ENCODE measurements at regions not wholly inside any gene's neighbourhood (a gene's known extent, or its start where the extent isn't known, plus 50 kb on each side); places are given as distances from the start of the nearest gene placed in this dataset.
"Not testable (repeated sequence)": the region's sequence is repeated elsewhere in the genome, so short reads cannot be mapped to it uniquely, and the experiment has no call there.

DNA sequence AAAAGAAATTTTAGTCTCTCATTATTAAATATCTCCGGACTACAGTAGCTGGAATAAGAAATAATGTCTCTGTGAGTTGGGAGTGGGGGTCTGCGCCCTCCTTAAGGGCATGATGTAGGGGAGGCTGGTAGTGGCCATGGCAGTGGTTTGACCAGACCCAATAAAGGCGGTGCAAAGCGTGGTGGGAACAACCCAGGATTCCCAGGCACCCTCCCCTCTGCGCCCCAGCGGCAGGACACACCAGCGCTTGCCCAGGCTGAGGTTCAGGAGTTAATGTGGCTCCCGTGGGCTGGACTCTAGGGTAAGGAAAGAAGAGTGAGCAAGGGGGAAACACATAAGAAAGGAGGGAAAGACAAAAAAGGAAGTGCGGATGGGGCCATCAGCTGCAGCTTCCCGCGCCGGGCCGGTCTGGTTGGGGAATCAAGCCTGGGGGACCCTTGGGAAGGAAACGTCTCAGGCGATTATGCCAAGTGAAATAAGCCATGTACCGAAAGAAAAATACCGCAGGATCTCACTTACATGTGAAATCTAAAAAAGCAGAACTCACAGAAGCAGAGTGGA is 157.5 kb upstream of the SMIM31 start:
- ATAC-seq (no peak), DNase-seq (no peak)
- intact Hi-C loops (cut with DNase I, micrococcal nuclease), result no loop called here
- H3K27me3 Mint-ChIP-seq, result no peaks in the 10 kb centered on the region
- no peaks in the 10 kb centered on the region for H3K4me1 Mint-ChIP-seq
- H3K9me3 Mint-ChIP-seq (ENCODE audit: low read depth), result no peaks in the 10 kb centered on the region
- CTCF ChIA-PET, result no interaction called here
- H3K27ac Mint-ChIP-seq, result no peak overlapping the region
- H3K36me3 Mint-ChIP-seq (ENCODE audit: low read depth), result no peaks in the 10 kb centered on the region
- POLR2A ChIA-PET, result no interaction called here
- H3K4me3 Mint-ChIP-seq, result no peak overlapping the region

DNA sequence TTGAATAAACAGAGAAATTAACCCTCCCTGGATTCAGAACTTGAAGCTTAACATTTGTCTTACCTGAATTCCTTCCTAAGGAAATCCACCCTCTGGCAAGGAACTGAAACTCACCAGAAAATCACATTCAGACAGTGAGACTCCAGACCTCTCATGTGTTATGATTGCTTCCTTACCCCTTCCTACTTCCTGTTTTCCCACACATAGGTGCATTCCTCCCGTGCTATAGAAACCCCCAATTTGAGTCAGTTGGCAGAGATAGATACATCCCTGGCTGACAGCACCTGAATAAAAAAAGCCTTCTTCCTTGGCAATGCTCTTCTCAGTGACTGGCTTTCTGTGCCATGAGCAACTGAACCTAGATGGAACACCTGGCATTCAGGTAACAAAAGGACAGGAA is 157.0 kb upstream of the SMIM31 start:
- Mint-ChIP-seq H3K4me3 (no peak overlapping the region), H3K4me1 (no peaks in the 10 kb centered on the region), H3K36me3 (ENCODE audit: low read depth) (no peaks in the 10 kb centered on the region), H3K27me3 (no peaks in the 10 kb centered on the region), H3K27ac (no peak overlapping the region), H3K9me3 (ENCODE audit: low read depth) (peaks cover 4% of the 10 kb centered on the region)
- ATAC-seq, result no peak
- POLR2A ChIA-PET, result no interaction called here
- DNase-seq, result no peak
- intact Hi-C loops (cut with DNase I, micrococcal nuclease), result no loop called here
- CTCF ChIA-PET, result no interaction called here

GRCh38 chr4:164601653-164602052 is 152.3 kb upstream of the SMIM31 start:
- POLR2A ChIA-PET, result no interaction called here
- H3K27me3 Mint-ChIP-seq, result no peaks in the 10 kb centered on the region
- CTCF ChIA-PET, result no interaction called here

DNA sequence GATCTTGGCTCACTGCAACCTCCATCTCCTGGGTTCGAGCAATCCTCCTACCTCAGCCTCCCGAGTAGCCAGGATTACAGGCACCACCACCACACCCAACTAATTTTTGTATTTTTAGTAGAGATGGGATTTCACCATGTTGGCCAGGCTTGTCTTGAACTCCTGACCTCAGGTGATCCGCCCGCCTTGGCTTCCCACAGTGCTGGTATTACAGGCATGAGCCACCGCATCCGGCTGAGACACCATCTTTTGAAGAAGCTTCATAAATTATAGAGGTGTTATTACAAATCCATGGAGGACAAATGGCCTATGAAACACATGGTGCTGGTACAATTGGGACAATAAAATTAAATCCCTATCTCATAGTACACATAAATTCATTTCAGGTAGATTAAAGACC is 148.1 kb upstream of the SMIM31 start:
- CTCF ChIA-PET; POLR2A ChIA-PET; H3K36me3 Mint-ChIP-seq (ENCODE audit: low read depth); ATAC-seq; H3K27ac Mint-ChIP-seq; H3K4me1 Mint-ChIP-seq; DNase-seq; intact Hi-C loops (cut with DNase I, micrococcal nuclease); H3K27me3 Mint-ChIP-seq; H3K4me3 Mint-ChIP-seq; H3K9me3 Mint-ChIP-seq (ENCODE audit: low read depth): not testable (repeated sequence)

More at GRCh38 chr4:164601653-164602052, 152.3 kb upstream of the SMIM31 start:
- Mint-ChIP-seq H3K36me3 (ENCODE audit: low read depth) (no peaks in the 10 kb centered on the region), H3K9me3 (ENCODE audit: low read depth) (peaks cover 6% of the 10 kb centered on the region), H3K27ac (no peak overlapping the region), H3K4me3 (no peak overlapping the region), H3K4me1 (no peaks in the 10 kb centered on the region)
- intact Hi-C loops (cut with DNase I, micrococcal nuclease), result no loop called here
- DNase-seq, result no peak
- no peak for ATAC-seq

GRCh38 chr4:164606478-164606877 is 147.5 kb upstream of the SMIM31 start:
- H3K27ac Mint-ChIP-seq, result no peak overlapping the region
- POLR2A ChIA-PET, result no interaction called here
- CTCF ChIA-PET, result no interaction called here
- H3K4me1 Mint-ChIP-seq, result no peaks in the 10 kb centered on the region
- intact Hi-C loops (cut with DNase I, micrococcal nuclease), result no loop called here
- no peak for ATAC-seq
- no peak overlapping the region for H3K4me3 Mint-ChIP-seq
- no peaks in the 10 kb centered on the region for H3K36me3 Mint-ChIP-seq (ENCODE audit: low read depth)
- DNase-seq, result no peak
- peaks cover 2% of the 10 kb centered on the region for H3K27me3 Mint-ChIP-seq
- peaks cover 6% of the 10 kb centered on the region for H3K9me3 Mint-ChIP-seq (ENCODE audit: low read depth)

DNA sequence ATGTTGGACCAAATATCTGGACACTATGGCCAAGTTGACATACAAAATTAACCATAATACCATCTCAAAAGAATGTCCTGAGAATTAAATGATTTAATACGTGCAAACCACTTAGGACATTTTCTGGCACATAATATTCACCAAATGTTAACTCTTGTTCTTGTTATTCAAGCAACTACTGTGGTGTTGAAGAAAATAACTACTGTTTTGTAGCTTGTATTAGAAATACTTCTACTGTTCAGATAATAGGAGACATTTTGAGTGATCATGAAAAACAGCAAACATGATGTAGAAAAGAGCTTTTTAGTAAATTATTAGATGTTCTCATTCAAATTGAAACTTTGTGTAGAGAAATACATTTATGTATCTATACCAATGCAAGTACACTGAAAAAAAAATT is 140.7 kb upstream of the SMIM31 start:
- ATAC-seq, result no peak
- Mint-ChIP-seq H3K4me1 (no peaks in the 10 kb centered on the region), H3K36me3 (ENCODE audit: low read depth) (no peaks in the 10 kb centered on the region), H3K4me3 (no peak overlapping the region), H3K27ac (no peak overlapping the region), H3K9me3 (ENCODE audit: low read depth) (no peaks in the 10 kb centered on the region), H3K27me3 (peaks cover 2% of the 10 kb centered on the region)
- POLR2A ChIA-PET, result no interaction called here
- CTCF ChIA-PET, result no interaction called here
- no peak for DNase-seq
- intact Hi-C loops (cut with DNase I, micrococcal nuclease), result no loop called here

GRCh38 chr4:164613792-164614191 is 140.1 kb upstream of the SMIM31 start:
- ChIA-PET POLR2A (no interaction called here), CTCF (no interaction called here)
- Mint-ChIP-seq H3K4me1 (no peaks in the 10 kb centered on the region), H3K36me3 (ENCODE audit: low read depth) (no peaks in the 10 kb centered on the region), H3K27ac (no peak overlapping the region), H3K4me3 (no peak overlapping the region), H3K9me3 (ENCODE audit: low read depth) (no peaks in the 10 kb centered on the region), H3K27me3 (peaks cover 2% of the 10 kb centered on the region)
- DNase-seq, result no peak
- no peak for ATAC-seq
- intact Hi-C loops (cut with DNase I, micrococcal nuclease), result no loop called here

DNA sequence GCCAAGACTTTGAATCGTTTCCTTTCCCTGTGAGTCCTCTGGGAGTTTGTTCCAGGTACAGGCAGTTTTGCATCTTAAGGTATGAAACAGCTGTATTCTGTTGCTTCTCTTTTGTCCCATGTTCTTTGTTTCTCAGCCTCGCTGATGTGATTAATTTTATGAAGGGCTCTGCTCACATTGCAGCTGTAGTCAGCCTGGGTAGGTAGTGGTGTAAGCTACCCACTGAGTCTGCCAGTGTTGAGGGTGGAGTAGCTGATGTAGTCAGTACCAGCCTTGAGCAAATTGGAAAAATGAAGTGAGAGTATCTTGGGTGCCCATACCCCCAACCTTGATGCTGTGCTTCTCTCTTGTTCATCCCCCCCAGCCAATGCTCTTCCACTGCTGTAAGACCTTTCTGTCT is 139.6 kb upstream of the SMIM31 start:
- no peak for ATAC-seq
- Mint-ChIP-seq H3K27me3 (peaks cover 2% of the 10 kb centered on the region), H3K27ac (no peak overlapping the region), H3K4me1 (no peaks in the 10 kb centered on the region), H3K4me3 (no peak overlapping the region), H3K9me3 (ENCODE audit: low read depth) (no peaks in the 10 kb centered on the region), H3K36me3 (ENCODE audit: low read depth) (no peaks in the 10 kb centered on the region)
- ChIA-PET CTCF (no interaction called here), POLR2A (no interaction called here)
- intact Hi-C loops (cut with DNase I, micrococcal nuclease), result no loop called here
- DNase-seq, result no peak

- DNase-seq, result no peak
- no peaks in the 10 kb centered on the region for H3K9me3 Mint-ChIP-seq (ENCODE audit: low read depth)
- H3K27ac Mint-ChIP-seq, result no peak overlapping the region
- ChIA-PET CTCF (interaction anchor here (0.6 to 0.7 kb wide), 2 partner anchors 301 to 1066 kb away, joined by 3 read pairs; no protein-coding TSS in a partner anchor), POLR2A (no interaction called here)
- intact Hi-C loops (cut with DNase I, micrococcal nuclease), result no loop called here
- H3K4me1 Mint-ChIP-seq, result no peaks in the 10 kb centered on the region
- no peak overlapping the region for H3K4me3 Mint-ChIP-seq
- peaks cover 2% of the 10 kb centered on the region for H3K27me3 Mint-ChIP-seq
- ATAC-seq, result no peak
- H3K36me3 Mint-ChIP-seq (ENCODE audit: low read depth), result no peaks in the 10 kb centered on the region
Observed at GRCh38 chr4:164614999-164615398, 138.9 kb upstream of the SMIM31 start.

DNA sequence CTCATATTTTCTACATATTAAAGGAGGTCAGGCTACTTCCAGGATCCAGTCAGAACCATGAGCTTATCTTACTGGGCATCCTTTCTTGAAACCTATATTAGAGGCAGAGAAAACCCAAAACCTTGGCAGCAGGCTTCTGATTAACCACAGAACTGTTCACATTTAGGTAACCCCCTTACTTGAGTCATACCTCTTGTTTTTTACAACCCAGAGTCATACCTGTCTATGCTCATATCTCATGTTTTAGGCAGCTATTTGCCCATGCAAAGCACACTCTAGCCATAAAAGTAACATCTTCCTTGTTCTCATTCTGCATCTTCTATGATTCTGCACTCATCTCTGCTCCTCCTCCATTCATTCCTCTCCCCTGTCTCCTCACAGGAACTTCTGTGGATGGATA is 138.0 kb upstream of the SMIM31 start:
- Mint-ChIP-seq H3K27ac (no peak overlapping the region), H3K36me3 (ENCODE audit: low read depth) (no peaks in the 10 kb centered on the region), H3K4me3 (no peak overlapping the region), H3K27me3 (peaks cover under 1% of the 10 kb centered on the region), H3K9me3 (ENCODE audit: low read depth) (no peaks in the 10 kb centered on the region), H3K4me1 (no peaks in the 10 kb centered on the region)
- ATAC-seq (no peak), DNase-seq (no peak)
- intact Hi-C loops (cut with DNase I, micrococcal nuclease), result no loop called here
- CTCF ChIA-PET, result no interaction called here
- POLR2A ChIA-PET, result no interaction called here

DNA sequence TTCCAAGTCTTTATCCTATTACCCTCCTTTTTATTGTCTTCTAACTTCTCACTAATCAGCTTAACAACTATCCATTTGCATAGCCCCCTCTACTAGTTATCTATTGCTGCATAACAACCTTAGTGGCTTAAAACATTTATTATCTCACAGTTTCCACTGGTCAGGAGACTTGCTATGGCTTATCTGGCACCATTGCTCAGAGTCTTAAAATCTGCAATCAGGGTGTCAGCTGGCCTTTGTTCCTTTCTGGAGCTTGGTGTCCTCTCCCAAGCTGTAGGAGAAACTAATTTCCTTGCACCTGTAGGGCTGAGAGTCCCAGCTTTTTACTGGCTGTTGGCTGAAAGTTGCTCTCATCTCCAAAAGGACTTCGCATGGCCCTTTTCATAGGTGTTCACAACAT is 137.0 kb upstream of the SMIM31 start:
- H3K9me3 Mint-ChIP-seq (ENCODE audit: low read depth), result no peaks in the 10 kb centered on the region
- H3K36me3 Mint-ChIP-seq (ENCODE audit: low read depth), result no peaks in the 10 kb centered on the region
- H3K4me3 Mint-ChIP-seq, result no peak overlapping the region
- POLR2A ChIA-PET, result no interaction called here
- H3K27ac Mint-ChIP-seq, result no peak overlapping the region
- H3K27me3 Mint-ChIP-seq, result no peaks in the 10 kb centered on the region
- DNase-seq (no peak), ATAC-seq (no peak)
- CTCF ChIA-PET, result no interaction called here
- intact Hi-C loops (cut with DNase I, micrococcal nuclease), result no loop called here
- no peaks in the 10 kb centered on the region for H3K4me1 Mint-ChIP-seq

- Mint-ChIP-seq H3K4me3 (no peak overlapping the region), H3K27ac (no peak overlapping the region), H3K27me3 (no peaks in the 10 kb centered on the region), H3K36me3 (ENCODE audit: low read depth) (no peaks in the 10 kb centered on the region), H3K9me3 (ENCODE audit: low read depth) (no peaks in the 10 kb centered on the region), H3K4me1 (no peaks in the 10 kb centered on the region)
- ChIA-PET POLR2A (no interaction called here), CTCF (no interaction called here)
- no peak for DNase-seq
- intact Hi-C loops (cut with DNase I, micrococcal nuclease), result no loop called here
- ATAC-seq, result no peak
Observed at GRCh38 chr4:164617426-164617825, 136.5 kb upstream of the SMIM31 start.

DNA sequence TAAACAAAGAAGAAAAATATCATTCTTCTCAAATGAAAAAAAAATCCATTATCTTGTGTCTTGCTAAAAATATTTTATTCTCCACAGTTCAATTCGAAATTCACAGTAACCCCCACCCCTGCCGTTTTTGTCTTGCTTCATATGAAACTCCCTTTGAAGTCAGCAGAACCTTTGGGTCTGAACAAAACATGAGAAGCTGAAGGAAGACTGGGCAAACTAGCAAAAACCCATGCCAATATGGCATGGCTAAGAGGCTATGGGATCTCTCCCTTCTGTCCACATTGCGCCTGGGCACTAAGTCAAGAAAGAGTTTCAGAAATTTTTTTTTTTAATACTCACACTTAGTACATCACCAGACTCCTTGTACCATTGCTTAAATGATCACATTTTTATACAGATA is 136.0 kb upstream of the SMIM31 start:
- H3K27me3 Mint-ChIP-seq, result no peaks in the 10 kb centered on the region

More for the DNA sequence above, 136.0 kb upstream of the SMIM31 start:
- ChIA-PET CTCF (no interaction called here), POLR2A (no interaction called here)
- H3K4me3 Mint-ChIP-seq, result no peak overlapping the region
- no peaks in the 10 kb centered on the region for H3K9me3 Mint-ChIP-seq (ENCODE audit: low read depth)
- no peak for DNase-seq
- H3K36me3 Mint-ChIP-seq (ENCODE audit: low read depth), result no peaks in the 10 kb centered on the region
- intact Hi-C loops (cut with DNase I, micrococcal nuclease), result no loop called here
- no peaks in the 10 kb centered on the region for H3K4me1 Mint-ChIP-seq
- no peak for ATAC-seq
- H3K27ac Mint-ChIP-seq, result no peak overlapping the region
